ENCODE measurements at regions not wholly inside any gene's neighbourhood (a gene's known extent, or its start where the extent isn't known, plus 50 kb on each side); places are given as distances from the start of the nearest gene placed in this dataset.

DNA sequence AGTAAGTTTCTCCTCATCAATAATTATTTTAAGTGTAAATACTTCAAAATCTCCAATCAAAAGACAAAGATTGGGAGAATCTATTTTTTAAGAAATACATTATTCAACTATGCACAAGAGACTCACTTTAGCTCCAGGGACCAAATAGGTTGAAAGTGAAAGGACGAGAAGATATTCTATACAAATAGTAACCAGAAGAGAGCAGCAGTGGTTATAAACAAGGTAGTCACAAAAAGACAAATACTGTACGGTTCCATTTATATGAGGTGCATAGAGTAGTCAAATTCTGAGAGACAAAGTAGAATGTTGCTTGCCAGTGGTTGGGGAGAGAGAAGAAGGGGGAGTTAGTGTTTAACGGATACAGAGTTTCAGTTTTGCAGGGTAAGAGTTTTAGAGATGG lies 69.8 kb downstream of the POU3F3 start:
- Mint-ChIP-seq H3K27ac (ENCODE audit: unreplicated experiment) (no peak overlapping the region), H3K36me3 (ENCODE audit: unreplicated experiment) (no peaks in the 10 kb centered on the region), H3K27me3 (ENCODE audit: unreplicated experiment) (peaks cover 18% of the 10 kb centered on the region), H3K4me3 (ENCODE audit: unreplicated experiment) (no peak overlapping the region), H3K4me1 (ENCODE audit: unreplicated experiment) (no peaks in the 10 kb centered on the region), H3K9me3 (ENCODE audit: unreplicated experiment) (peaks cover 8% of the 10 kb centered on the region)
- no peak for DNase-seq (ENCODE audit: extremely low spot score, unreplicated experiment)
- no peak for TF ChIP-seq CTCF (IDR thresholded peaks at IDR 0.05)

GRCh38 chr2:104929663-104930062 lies 75.7 kb downstream of the POU3F3 start:
- Mint-ChIP-seq H3K27ac (ENCODE audit: unreplicated experiment) (no peak overlapping the region), H3K4me3 (ENCODE audit: unreplicated experiment) (no peak overlapping the region), H3K27me3 (ENCODE audit: unreplicated experiment) (peaks cover 29% of the 10 kb centered on the region), H3K36me3 (ENCODE audit: unreplicated experiment) (no peaks in the 10 kb centered on the region), H3K4me1 (ENCODE audit: unreplicated experiment) (no peaks in the 10 kb centered on the region), H3K9me3 (ENCODE audit: unreplicated experiment) (no peaks in the 10 kb centered on the region)
- TF ChIP-seq CTCF (IDR thresholded peaks at IDR 0.05): no peak
- DNase-seq (ENCODE audit: extremely low spot score, unreplicated experiment): no peak

GRCh38 chr2:104930732-104931131 lies 76.8 kb downstream of the POU3F3 start:
- Mint-ChIP-seq H3K4me3 (ENCODE audit: unreplicated experiment) (no peak overlapping the region), H3K36me3 (ENCODE audit: unreplicated experiment) (no peaks in the 10 kb centered on the region), H3K27ac (ENCODE audit: unreplicated experiment) (no peak overlapping the region), H3K9me3 (ENCODE audit: unreplicated experiment) (no peaks in the 10 kb centered on the region), H3K27me3 (ENCODE audit: unreplicated experiment) (peaks cover 26% of the 10 kb centered on the region), H3K4me1 (ENCODE audit: unreplicated experiment) (no peaks in the 10 kb centered on the region)
- TF ChIP-seq CTCF (IDR thresholded peaks at IDR 0.05): no peak
- DNase-seq (ENCODE audit: extremely low spot score, unreplicated experiment): no peak

GRCh38 chr2:104932243-104932642 lies 78.3 kb downstream of the POU3F3 start:
- no peak for TF ChIP-seq CTCF (IDR thresholded peaks at IDR 0.05)
- peaks cover 2% of the 10 kb centered on the region for H3K4me1 Mint-ChIP-seq (ENCODE audit: unreplicated experiment)
- H3K4me3 Mint-ChIP-seq (ENCODE audit: unreplicated experiment): no peak overlapping the region
- no peak overlapping the region for H3K27ac Mint-ChIP-seq (ENCODE audit: unreplicated experiment)
- peaks cover 28% of the 10 kb centered on the region for H3K27me3 Mint-ChIP-seq (ENCODE audit: unreplicated experiment)
- no peaks in the 10 kb centered on the region for H3K9me3 Mint-ChIP-seq (ENCODE audit: unreplicated experiment)
- no peaks in the 10 kb centered on the region for H3K36me3 Mint-ChIP-seq (ENCODE audit: unreplicated experiment)
- no peak for DNase-seq (ENCODE audit: extremely low spot score, unreplicated experiment)

- no peak for TF ChIP-seq CTCF (IDR thresholded peaks at IDR 0.05)
- H3K4me3 Mint-ChIP-seq (ENCODE audit: unreplicated experiment): no peak overlapping the region
- peaks cover 25% of the 10 kb centered on the region for H3K27me3 Mint-ChIP-seq (ENCODE audit: unreplicated experiment)
- DNase-seq (ENCODE audit: extremely low spot score, unreplicated experiment): no peak
- no peaks in the 10 kb centered on the region for H3K36me3 Mint-ChIP-seq (ENCODE audit: unreplicated experiment)
- H3K4me1 Mint-ChIP-seq (ENCODE audit: unreplicated experiment): peaks cover 2% of the 10 kb centered on the region
- no peaks in the 10 kb centered on the region for H3K9me3 Mint-ChIP-seq (ENCODE audit: unreplicated experiment)
- H3K27ac Mint-ChIP-seq (ENCODE audit: unreplicated experiment): no peak overlapping the region
Measured at GRCh38 chr2:104933151-104933917, 79.4 kb downstream of the POU3F3 start.
